ENCODE measurements at regions not wholly inside any gene's neighbourhood (a gene's known extent, or its start where the extent isn't known, plus 50 kb on each side); places are given as distances from the start of the nearest gene placed in this dataset.
"Not testable (repeated sequence)": the region's sequence is repeated elsewhere in the genome, so short reads cannot be mapped to it uniquely, and the experiment has no call there.

- DNase-seq (ENCODE audit: low read depth in 2 of 2): no peak
Measured at GRCh38 chr14:106347890-106348755, 821.7 kb downstream of the TMEM121 start.

DNA sequence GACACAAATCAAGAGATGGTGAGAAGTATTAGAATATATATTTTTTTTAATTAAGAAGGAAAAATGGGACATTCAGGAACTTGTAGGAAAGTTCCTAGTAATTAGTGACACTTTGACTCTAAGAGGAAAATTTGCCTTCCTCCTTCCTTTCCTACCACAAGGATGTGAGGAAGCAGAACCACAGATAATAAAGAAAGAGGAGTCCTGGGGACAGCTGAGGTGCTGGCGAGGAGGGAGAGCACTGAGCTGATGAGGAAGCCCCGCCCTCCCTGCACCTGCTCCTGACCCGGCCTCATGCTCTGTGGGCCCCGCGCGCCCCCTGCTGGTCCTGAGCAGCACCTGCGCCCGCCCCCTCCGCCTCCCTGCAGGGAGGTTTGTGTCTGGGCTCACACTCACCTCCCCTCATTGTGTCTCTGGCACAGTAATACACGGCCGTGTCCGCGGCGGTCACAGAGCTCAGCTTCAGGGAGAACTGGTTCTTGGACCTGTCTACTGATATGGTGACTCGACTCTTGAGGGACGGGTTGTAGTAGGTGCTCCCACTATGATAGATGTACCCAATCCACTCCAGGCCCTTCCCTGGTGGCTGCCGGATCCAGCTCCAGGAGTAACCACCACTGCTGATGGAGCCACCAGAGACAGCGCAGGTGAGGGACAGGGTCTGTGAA is 822.6 kb downstream of the TMEM121 start:
- DNase-seq (ENCODE audit: low read depth in 2 of 2): peak; percentile 54 to 85

- DNase-seq (ENCODE audit: low read depth in 2 of 2): not testable (repeated sequence)
Measured at GRCh38 chr14:106349678-106350457, 823.5 kb downstream of the TMEM121 start.

- not testable (repeated sequence) for DNase-seq (ENCODE audit: low read depth in 2 of 2)
Measured at GRCh38 chr14:106355007-106355791, 828.8 kb downstream of the TMEM121 start.

DNA sequence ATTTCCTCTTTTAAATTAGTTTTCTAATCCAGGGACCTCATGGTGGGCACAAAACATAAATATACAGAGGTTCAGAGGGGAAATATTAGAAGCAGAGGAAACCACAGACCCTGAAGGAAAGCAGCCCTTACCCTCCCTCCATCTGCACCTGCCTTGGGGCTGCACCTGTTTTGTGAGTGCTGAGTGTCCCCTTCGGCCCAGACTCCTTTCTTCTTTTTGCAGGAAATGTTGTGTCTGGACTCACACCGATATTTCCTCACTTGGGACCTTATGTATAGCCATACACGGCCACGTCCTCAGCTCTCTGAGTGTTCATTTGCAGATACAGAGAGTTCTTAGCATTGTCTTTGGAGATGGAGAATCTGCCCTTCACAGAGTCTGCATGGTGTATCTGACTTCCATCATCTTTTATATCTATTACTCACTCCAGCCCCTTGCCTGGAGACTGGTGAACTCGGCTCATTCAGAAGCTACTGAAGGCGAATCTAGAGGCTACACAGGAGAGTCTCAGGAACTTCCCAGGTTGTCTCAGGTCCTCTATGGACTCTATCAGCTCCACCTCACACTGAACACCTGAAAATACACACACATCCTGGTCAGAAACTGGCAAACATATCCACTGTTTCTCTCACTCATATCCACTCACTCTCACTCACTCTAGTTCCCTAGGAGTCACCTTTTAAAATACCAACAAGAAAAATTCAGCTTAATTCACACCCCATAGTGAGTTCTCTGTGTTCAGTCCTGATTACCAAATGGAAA is 829.7 kb downstream of the TMEM121 start:
- not testable (repeated sequence) for DNase-seq (ENCODE audit: low read depth in 2 of 2)

- DNase-seq (ENCODE audit: low read depth in 2 of 2): not testable (repeated sequence)
Measured at GRCh38 chr14:106356643-106356930, 830.2 kb downstream of the TMEM121 start.

GRCh38 chr14:106359157-106359887 is 832.9 kb downstream of the TMEM121 start:
- not testable (repeated sequence) for DNase-seq (ENCODE audit: low read depth in 2 of 2)

DNA sequence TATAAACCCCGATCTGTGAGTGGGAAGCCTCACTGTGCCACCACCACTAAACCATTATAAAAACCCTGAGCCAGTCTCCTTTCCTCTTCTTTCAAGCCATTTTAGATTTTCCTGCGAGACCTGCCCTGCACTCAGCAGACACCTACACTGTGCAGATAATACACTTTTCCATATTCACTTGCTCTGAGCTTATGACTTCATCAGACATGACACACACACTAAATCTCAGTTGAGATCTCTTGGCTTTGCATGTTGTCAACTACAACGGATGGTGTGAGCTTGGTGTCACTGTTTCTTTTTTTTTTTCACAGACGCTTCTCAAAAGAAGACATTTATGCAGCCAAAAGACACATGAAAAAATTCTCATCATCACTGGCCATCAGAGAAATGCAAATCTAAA is 839.0 kb downstream of the TMEM121 start:
- DNase-seq (ENCODE audit: low read depth in 2 of 2): not testable (repeated sequence)

DNA sequence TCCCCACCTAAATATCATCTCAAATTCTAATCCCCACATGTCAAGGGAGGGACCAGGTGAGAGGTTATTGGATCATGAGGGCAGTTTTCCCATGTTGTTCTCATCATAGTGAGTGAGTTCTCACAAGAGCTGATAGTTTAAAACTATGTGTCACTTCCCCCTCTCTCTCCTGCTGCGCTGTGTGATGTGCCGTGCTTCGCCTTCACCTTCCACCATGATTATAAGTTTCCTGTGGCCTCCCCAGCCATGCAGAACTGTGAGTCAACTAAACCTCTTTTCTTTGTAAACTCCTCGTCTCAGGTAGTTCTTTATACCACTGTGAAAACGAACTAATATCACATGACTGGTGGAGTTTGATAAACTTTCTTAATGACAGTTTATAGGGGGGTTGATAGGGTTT is 839.5 kb downstream of the TMEM121 start:
- DNase-seq (ENCODE audit: low read depth in 2 of 2): not testable (repeated sequence)

DNA sequence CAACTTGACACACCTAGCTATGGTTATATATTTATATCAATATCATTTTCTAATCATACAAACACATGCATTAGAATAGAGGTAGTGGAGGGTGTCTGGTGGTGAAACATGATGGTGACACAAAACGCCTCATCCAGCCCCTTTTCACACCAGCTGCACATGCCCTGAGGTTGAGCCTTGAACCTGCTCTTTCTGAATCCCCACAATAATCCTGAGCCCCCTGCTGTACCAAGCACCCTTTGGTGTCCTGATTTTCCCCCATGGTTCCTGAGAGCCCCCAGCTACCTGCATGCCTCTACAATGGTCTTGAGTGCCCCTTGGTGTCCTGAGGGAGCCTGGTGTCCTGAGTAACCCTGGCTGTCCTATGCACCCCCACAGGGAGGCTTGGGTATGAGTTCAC is 840.6 kb downstream of the TMEM121 start:
- DNase-seq (ENCODE audit: low read depth in 2 of 2): not testable (repeated sequence)

- DNase-seq (ENCODE audit: low read depth in 2 of 2): not testable (repeated sequence)
Measured at GRCh38 chr14:106369456-106369855, 843.1 kb downstream of the TMEM121 start.

- DNase-seq (ENCODE audit: low read depth in 2 of 2): peak; percentile 65 to 69
Measured at GRCh38 chr14:106372870-106373652, 846.7 kb downstream of the TMEM121 start.

DNA sequence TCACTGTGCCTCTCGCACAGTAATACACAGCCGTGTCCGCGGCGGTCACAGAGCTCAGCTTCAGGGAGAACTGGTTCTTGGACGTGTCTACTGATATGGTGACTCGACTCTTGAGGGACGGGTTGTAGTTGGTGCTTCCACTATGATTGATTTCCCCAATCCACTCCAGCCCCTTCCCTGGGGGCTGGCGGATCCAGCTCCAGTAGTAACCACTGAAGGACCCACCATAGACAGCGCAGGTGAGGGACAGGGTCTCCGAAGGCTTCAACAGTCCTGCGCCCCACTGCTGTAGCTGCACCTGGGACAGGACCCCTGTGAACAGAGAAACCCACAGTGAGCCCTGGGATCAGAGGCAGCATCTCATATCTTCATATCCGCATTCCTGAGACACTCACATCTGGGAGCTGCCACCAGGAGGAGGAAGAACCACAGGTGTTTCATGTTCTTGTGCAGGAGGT is 847.3 kb downstream of the TMEM121 start:
- DNase-seq (ENCODE audit: low read depth in 2 of 2): not testable (repeated sequence)

GRCh38 chr14:106377432-106377831 is 851.0 kb downstream of the TMEM121 start:
- DNase-seq (ENCODE audit: low read depth in 2 of 2): no peak

- no peak for DNase-seq (ENCODE audit: low read depth in 2 of 2)
Measured at GRCh38 chr14:106378191-106378590, 851.8 kb downstream of the TMEM121 start.

- no peak for DNase-seq (ENCODE audit: low read depth in 2 of 2)
Measured at GRCh38 chr14:106380740-106381139, 854.4 kb downstream of the TMEM121 start.

DNA sequence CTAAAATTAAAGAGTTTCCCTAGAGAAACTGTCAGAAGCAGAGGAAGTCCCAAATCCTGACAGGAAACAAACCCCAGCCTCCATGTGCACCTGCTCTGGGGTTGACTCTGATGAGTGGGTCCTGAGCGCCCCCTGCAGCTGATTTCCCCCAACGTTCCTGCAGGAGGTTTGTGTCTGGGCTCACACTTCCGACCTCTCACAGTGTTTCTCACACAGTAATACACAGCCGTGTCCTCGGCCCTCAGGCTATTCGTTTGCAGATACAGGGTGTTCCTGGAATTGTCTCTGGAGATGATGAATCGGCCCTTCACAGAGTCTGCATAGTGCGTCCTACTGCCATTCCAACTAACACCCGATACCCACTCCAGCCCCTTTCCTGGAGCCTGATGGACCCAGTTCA is 862.8 kb downstream of the TMEM121 start:
- DNase-seq (ENCODE audit: low read depth in 2 of 2): not testable (repeated sequence)

DNA sequence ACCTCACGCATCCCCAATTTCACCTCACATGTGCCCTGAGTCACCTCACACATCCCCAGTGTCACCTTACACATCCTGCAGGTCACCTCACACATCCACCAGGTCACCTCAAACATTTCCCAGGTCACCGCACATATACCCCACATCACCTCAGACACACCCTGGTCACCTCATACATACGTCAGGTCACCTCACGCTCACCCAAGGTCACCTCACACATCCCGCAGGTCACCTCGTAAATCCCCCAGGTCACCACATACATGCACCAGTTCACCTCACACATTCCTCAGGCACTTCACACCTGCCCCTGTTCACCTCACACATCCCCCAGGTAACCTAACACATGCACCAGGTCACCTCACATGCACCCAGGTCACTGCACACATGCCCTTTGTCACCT is 864.0 kb downstream of the TMEM121 start:
- DNase-seq (ENCODE audit: low read depth in 2 of 2): no peak

GRCh38 chr14:106390947-106391346 is 864.6 kb downstream of the TMEM121 start:
- DNase-seq (ENCODE audit: low read depth in 2 of 2): no peak
